Stimulated activated CD8-positive, alpha-beta memory T cell treated with anti-CD3 and anti-CD28 coated beads, Interleukin-7, amount 100 ng/mL, for 48 hours (primary cell): ENCODE measurements at regions not wholly inside any gene's neighbourhood (a gene's known extent, or its start where the extent isn't known, plus 50 kb on each side); places are given as distances from the start of the nearest gene placed in this dataset.

Source experiments
- DNase-seq, 2 donors: peaks; one replicate each; pipeline ENCODE4 v3.0.0-alpha.2; 2020; ENCODE audit warnings: low read depth in 1 of 2; ENCODE audit errors: extremely low read depth in 1 of 2

DNA sequence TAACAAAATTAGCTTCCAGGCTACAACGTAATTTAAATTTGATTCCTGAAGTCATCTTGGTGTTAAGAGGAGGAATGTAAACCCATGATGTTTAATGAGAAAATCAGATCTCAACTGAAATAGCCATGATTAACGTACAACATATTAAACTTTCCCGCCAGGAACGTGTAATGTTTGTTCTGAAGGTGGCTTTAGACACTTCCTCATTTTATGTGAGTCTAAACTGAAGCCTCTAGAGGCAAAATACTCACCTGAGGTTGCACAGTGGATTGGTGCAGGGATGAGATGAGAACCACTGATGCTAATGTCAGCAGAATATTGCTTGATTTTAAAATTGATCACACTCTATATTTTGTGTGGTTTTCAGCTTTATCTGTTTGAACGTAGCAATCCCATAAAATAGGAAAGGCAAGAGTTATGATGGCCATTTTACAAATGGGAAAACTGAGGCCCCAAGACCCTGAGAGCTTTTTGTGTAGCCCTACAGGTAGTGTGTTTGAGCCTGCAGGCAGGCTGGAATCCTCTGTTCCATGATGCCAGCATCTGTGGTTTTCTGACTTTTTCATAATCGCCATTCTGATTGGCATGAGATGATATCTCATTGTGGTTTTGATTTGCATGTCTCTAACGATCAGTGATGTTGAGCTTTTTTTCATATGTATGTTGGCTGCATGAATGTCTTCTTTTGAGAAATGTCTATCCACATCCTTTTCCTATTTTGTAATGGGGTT is 243.7 kb upstream of the BMPER start:
- DNase-seq: no peak

DNA sequence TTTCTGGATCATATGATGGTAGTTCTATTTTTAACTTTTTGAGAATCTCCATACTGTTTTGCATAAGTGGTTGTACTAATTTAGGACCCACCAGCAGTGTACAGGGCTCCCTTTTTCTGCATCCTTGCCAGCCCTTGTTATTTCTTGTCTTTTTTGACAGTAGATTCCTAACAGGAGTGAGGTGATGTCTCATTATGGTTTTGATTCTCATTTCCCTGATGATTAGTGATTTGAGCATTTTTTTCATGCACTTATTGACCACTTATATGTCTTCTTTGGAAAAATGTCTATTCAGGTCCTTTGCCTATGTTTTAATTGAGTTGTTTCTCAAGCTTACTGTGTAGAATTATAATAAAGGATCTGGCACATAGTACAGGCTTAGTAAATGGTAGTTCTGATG is 238.8 kb upstream of the BMPER start:
- DNase-seq: no peak

DNA sequence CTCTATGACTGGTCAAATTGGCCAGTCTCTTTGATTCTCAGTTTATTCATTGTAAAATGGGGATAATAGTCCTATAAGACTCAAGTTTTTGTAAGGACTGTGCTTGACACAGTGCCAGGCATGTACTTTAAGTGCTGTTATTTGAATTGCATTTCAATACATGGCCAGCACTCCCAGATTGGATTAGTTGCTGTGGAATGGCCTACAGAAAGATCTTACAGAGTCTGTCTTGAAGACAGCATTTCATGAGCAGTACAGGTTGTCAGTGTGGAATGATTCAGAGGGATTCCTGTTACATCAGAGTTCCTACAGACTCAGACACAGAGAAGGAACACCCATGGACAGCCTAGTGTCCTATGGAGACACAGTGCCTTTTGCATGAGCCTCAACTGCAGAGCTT is 238.1 kb upstream of the BMPER start:
- no peak for DNase-seq

DNA sequence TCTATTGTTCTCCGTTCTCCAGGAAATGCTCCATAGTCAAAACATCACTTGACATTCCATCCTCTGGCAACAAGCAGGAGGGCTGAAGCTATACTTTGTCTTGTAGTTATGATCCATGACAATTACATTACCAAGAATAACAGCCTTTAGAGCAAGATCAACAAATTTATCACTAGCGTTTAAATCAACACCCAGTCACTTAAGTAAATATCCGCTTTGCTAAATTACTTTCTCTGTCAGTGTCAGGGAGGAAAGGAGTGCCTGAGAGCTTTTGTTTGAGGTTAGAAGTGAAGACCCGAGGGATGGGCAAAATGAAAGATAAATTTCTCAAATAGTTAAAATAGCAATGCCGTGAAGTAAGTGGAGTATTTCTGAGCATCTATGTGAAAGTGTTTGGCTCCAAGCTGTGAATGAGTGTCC is 236.1 kb upstream of the BMPER start:
- DNase-seq: no peak

DNA sequence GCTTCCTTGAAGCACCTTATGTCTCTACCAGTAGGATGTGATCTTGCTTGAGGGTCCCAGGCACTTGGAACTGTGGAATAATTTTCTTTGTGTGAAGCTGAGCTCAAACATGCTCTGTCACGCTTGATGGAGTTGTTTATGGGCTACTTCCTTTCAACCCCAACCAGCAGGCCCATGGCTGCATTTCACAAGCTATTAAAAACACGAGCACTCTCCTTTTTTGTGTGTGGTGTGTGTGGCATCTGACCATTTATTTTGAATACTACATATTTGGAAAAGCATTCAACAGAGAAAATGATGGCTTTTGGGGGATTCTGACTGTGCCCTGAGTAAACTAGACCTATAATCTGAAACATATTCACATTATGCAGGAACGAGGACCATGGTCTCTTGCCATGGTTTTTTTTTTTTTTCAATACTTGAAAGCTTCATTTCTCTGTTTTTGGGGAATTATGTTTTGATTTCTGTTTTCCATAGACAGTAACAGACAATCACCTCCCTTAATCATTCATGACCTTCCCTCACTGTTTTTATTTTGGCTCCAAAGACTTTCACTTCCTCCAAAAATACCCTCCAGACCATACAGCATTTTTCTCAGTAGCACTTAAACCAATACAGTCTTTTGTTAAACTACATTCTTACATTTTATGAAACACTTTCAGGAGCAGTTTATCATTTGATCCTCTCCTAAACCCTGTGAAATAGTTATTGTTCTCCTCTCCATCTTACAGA is 233.6 kb upstream of the BMPER start:
- DNase-seq: no peak

DNA sequence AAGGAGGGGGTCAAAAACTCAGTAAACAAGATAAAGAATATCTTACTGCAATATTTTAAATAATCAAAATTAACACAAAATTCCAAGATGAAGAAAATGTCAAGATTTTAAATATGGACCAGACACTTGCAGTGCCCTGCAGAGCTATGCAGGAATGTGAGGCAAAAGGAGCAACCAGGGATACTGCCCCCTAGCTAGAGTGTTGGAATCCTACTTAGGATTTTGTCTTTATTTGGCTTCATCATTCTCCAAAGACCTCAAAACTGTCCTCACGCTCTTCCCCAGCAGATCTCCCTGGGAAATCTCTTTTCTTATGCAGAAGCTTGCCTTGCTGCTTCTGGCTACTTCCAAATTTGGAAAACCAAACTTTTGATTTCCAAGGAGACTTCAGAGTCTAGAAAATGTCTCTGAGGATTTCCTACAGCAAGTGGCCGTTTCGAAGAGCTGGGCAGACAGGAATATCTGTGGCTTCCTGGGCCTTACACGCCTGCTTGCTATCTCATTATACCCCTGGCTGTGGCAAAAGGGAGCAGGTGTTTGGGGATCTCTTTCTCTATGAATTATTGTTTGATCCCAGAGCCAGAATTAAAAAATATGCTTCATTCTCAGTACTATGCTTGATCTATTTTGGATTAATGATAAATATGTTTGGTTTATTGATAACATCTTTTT is 232.2 kb upstream of the BMPER start:
- DNase-seq: no peak

DNA sequence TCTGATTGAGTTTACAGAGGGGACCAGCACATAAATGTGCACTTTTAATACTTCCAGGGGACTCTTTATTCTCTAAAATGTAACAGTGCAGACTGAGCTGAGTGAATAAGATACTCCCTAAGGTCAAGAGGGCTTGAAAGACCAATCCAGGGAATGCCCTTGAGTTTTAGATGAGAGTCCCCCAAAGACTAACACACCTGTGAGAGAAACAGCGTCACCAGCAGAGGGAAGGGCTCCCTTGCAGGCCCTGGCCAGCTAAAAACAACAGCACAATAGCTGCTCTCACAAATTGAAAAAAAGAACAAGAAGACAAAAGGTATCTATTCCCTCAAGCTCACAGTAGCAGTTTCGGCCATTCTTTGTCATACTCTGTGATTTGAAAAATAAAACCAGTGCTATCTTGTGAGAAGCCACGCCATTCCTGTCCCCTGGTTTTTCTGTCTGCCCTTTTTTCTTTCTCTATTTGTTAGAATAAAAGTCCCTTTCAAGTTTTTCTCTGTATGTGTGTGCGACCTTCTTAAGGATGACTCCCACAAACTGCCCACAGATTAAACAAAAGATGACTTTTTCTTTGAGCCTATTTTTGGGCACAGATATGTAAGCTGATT is 230.4 kb upstream of the BMPER start:
- DNase-seq: no peak

DNA sequence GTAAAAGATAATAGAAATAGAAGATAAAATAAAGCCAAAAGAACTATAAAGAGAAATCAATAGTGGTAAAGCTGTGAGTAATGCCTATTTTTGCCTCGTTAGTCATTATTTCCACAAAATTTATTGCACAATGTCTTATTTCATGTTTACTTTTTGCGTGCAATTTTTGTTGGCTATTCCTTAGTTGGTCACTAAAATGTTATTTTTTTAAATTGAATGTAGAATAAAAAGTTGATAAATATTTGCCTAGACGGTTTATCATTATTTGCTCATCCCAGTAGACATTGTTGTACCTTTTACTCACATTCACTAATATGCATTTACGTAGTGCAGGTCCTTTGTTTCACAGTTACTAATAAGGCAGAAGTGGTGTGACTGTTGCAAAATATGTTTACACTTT is 227.8 kb upstream of the BMPER start:
- DNase-seq: no peak

DNA sequence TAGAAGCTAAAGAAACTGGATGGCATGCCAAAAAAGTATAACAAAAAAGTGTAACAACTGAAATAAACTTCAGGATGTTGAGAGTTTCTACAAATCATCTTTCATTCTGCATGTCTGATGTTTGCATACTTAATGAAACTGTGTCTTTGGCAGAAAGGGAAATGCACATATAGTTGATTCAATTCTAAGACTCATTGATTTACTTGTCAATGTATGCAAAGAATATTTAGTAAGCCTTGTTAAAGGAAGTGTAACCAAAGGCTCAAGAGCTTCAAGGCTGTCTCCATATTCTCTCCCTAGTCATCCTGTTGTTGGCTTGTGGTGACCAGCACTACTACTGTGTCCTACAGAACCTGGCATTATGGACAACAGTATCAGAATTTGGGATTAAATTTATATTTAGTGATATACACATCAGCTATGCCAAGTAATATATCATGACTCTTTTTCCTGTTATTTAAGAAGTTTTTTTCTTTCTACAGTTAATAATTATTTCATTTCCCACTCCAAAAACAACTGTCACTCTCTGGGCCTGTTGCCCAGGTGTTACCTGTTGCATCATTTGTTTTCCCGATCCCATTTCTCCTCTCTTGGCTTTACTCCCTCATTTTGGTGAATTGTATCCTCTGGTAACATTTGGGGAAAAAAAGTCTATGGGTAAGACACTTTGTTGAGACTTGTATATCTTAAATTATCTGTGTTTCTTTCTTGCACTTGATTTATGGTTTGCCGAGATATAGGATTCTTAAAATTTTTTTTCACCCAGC is 226.6 kb upstream of the BMPER start:
- DNase-seq: no peak

DNA sequence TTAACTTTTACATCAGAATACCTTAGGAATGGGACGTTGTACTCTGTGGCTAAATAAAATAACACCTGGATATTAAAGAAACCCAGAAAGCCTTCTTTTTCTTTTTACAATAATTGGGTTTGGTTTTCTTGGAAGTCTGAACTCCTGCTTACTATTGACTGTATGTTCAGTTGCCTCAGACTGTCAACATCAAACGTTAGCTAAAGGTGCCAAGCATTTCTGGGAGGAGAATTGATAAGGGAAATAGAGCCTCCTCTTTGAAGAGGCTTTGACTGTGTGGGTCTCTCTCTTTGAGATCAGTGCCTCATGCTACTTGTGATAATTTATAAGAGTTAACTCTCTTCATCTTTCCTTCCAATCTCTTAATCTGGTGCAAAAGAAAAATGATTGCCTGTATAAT is 224.7 kb upstream of the BMPER start:
- no peak for DNase-seq

DNA sequence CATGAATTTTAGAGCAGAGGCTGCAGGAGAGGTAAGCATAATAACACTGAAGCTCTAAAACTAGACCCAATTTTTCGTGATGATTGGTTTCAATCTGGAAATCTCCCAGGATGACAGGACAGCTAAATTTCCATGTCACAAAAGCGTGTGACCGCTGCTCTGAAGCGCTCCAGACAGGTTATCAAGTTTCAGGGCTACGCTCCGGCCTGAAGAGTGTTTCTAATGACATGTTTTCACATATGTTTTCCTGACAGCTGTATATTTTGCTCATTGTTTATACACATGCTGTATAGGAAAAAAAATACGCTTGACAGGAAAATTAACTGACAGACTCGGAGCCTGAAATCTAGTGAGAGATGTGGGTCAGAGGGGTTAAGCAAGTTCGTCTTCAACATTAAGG is 219.8 kb upstream of the BMPER start:
- DNase-seq: no peak

DNA sequence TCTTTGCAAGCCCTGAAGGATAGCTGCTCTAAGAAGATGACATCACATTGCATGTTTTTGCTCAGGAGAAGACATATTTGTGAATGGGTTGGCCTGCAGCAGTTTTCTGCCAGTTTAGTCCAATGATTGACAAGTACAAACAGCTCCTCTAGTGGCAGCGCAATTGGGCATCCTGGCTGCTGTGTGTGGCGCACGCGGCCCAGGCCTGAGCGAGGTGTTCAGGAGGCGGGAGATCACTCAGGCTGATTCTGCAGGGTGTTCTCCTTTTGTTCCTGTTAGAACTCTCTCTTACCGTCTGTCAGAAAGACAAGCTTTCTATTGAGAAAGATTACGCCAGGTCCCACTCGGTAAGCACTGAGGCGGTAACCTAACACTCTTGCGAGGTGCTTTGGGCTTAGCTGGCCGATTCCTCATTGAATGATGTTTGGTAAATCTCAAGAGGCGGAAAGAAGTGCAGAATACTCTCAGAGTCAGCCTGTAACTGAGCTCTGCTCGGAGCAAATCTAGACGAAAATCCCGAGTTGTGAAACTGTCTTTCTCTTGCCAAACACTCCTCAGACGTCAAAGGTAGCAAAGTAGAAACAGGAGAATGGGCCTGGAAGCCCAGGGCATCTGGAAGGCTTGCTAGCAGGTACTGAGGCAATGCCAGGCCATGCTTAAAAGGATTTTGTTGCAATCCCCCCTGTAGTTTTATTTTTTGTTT is 219.2 kb upstream of the BMPER start:
- no peak for DNase-seq

DNA sequence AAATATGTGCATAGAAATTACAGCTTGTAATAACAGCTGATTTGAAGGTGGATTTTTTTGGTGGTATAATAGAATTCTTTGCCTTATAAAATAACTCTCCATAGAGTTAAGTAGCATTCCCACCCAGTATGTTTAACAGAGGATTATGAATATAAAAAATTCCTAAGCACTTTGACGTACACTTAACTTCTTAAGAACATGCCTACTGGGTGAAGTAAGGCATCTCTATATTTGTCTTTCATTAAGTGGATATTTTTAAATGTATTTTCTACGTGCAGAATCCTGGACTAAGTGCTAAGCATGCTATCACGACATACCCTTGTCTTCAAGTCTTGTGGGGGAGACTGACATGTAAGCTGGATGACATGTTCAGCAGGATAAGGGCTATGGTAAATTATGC is 217.7 kb upstream of the BMPER start:
- DNase-seq: no peak

DNA sequence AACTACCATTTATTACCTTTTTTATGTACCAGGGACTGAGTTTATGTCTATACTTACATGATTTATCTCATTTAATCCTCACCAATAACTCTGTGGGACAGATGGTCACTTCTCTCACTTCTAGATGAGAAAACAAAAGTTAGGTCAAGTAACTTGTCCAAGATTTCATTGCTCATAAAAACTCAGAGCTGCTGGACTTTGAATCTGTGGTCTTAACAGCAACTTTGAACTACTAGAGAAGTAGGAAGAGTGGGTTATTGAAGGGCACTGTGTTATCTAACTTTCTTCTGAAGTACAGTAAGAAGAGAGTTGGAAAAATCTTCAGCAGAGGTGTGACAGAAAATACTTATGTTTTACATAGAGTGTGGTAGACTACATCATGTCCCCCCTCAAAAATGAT is 214.2 kb upstream of the BMPER start:
- no peak for DNase-seq

DNA sequence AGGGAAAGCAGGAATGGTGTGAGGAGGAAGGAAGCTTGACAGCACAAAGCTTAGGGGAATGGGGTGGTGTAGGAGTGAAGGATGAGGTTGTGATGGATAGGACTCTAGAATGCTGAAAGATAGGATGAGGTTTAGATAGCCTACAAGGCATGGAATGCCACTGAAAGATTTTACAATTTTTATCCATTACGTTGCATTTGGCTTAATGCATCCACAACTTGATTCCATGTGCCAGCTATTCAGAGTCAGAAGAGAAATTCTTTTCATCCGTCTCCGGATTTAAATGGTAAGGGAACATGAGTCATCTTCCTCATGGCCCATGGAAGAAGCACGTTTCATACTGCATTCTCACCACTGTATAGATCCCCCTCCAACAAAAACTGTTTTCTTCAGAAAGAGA is 212.4 kb upstream of the BMPER start:
- DNase-seq: no peak

DNA sequence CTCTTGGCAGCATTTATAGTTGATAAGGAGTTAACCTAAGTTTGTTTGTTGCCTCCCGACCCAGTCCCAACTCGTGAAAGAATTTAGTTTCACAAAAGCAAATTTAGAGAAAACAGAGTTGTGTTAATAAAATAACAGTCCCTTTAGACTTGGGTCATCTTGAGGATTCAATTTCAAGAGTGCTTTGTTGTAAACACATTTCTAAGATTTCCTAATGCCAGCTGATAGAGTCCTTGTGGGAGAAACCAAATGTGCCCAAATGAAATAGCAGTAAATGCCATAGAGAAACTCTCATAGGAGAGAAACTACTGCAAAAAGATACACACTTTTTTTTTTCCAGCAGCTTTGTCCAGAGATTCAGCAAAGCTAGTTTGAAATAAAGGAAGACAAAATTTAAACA is 211.3 kb upstream of the BMPER start:
- no peak for DNase-seq

DNA sequence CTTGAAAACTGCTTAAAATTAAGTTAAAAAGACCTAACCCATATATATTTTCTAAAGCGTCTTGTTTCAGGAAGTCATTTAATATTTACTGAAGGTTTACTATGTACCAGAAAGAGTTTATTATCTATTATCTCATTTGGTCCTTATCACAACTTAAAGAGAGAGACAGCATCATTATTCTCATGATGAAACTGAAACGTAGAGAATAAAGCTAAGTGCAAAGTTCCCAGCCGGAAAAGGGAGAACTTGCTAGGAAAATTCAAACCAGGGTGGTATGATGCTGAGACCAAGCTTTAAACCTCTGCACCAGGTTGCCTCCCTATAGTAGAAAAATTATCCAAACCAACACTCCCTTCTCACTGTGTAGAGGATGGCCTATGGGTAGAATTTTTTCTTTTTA is 207.7 kb upstream of the BMPER start:
- no peak for DNase-seq

DNA sequence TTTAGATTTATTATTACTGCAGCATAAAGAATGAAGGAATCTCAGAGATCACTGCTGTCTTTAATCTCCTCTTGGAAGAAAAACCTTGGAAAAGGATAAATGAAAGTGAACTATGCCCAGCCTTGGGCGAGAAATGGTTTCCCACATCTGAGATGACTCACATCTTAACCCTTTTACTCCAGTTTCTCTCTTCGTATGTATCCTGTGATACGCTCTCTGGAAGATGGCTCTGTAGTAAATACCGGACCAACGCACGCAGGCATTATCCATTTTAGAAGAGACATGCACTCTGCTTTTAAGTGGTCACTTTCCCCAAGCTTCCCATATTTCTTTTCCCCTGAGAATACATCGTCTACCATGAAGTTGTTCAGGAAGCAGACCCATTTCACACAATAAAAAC is 207.3 kb upstream of the BMPER start:
- DNase-seq: no peak

DNA sequence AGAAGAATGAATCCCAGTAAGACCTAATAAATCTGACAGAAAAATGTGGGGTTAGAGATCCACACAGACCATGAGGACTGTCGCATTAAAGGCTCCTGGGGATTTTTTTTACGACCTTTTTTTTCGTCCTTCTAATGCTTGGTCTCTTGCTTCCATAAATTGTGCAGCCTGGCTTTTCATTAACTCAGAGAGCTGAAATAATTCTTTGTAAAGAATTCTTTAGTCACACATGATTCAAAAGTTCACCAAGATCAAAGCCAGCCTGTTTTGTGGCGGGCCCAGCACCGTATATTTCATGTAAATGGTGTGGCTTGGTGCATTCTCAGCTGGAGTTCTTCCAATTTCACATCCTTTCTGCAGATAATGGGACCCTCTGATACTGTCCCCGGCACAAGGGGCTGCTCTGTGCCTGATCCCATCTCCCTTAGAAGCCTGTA is 206.6 kb upstream of the BMPER start:
- DNase-seq: no peak
